ENCODE measurements at regions not wholly inside any gene's neighbourhood (a gene's known extent, or its start where the extent isn't known, plus 50 kb on each side); places are given as distances from the start of the nearest gene placed in this dataset.

DNA sequence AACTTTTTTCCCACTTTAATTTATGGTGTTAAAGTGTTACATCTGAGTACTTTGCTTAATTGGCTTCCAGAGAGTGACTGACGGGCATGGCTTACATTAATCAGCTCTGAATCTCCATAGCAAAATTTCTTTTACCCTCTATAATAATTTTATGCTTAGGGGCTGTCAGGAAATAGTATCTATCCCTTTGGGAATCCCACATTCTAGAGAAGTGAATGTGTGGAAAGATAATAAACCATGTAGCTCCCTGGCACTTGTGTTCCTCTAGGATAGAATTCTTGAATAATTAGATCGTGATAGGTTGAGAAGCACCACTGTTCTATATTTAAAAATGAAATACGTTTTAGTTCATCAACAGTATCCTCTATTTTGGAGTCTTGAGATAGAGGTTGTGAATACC is 89.6 kb downstream of the DNAJB9 start:
- no peaks in the 10 kb centered on the region for H3F3A ChIP-seq (ENCODE audit: insufficient read depth, low read length)
- H3K9ac ChIP-seq (ENCODE audit: low read length): no peak overlapping the region
- TF ChIP-seq EZH2 (IDR thresholded peaks at IDR 0.05; ENCODE audit: borderline replicate concordance, low read length) (no peak), CTCF (IDR thresholded peaks at IDR 0.05; ENCODE audit: low read length) (no peak)
- no peak overlapping the region for H3K4me3 ChIP-seq (ENCODE audit: low read depth, low read length, poor library complexity, severe bottlenecking)
- no peaks in the 10 kb centered on the region for H4K20me1 ChIP-seq (ENCODE audit: insufficient read depth, low read length)
- H3K9me3 ChIP-seq (ENCODE audit: low read length): no peaks in the 10 kb centered on the region
- H3K9me2 ChIP-seq (ENCODE audit: low read depth, low read length): no peaks in the 10 kb centered on the region
- no peak overlapping the region for H2AFZ ChIP-seq (ENCODE audit: low read length)
- H3K27me3 ChIP-seq (ENCODE audit: insufficient read depth, low read length): no peaks in the 10 kb centered on the region
- no peaks in the 10 kb centered on the region for H3K36me3 ChIP-seq (ENCODE audit: insufficient read depth, low read length)
- no peaks in the 10 kb centered on the region for H3K79me2 ChIP-seq (ENCODE audit: insufficient read depth, low read length)
- no peaks in the 10 kb centered on the region for H3K4me1 ChIP-seq (ENCODE audit: insufficient read depth, low read length, severe bottlenecking)
- H3K27ac ChIP-seq (ENCODE audit: low read depth, low read length, poor library complexity, severe bottlenecking): no peak overlapping the region
- no peak overlapping the region for H3K4me2 ChIP-seq (ENCODE audit: low read length)

GRCh38 chr7:108659867-108660266 is 90.2 kb downstream of the DNAJB9 start:
- Histone ChIP-seq H4K20me1 (ENCODE audit: insufficient read depth, low read length) (no peaks in the 10 kb centered on the region), H3K36me3 (ENCODE audit: insufficient read depth, low read length) (no peaks in the 10 kb centered on the region), H2AFZ (ENCODE audit: low read length) (no peak overlapping the region)

DNA sequence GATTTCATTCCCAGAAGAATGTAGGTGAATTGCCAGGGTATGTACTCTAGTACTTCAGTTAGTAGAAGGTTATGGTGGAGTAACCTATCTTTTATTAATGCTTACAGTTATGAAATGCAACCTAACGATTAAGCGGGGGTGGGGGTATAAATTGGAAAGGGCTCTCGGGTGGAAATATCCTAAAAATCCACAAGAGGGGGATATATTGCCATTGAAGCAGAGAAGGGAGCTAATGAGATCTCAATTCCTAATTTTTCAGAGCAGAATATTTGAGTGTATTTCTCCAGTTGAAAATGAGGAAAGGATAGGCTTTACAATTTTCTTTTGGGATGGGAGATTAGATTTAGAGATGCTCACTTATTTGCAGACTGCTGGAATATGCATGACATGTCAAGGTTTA is 90.8 kb downstream of the DNAJB9 start:
- Histone ChIP-seq H3K79me2 (ENCODE audit: insufficient read depth, low read length) (no peaks in the 10 kb centered on the region), H3K9me2 (ENCODE audit: low read depth, low read length) (no peaks in the 10 kb centered on the region), H3K4me3 (ENCODE audit: low read depth, low read length, poor library complexity, severe bottlenecking) (no peak overlapping the region), H3K9ac (ENCODE audit: low read length) (no peak overlapping the region), H3K27ac (ENCODE audit: low read depth, low read length, poor library complexity, severe bottlenecking) (no peak overlapping the region), H3K4me1 (ENCODE audit: insufficient read depth, low read length, severe bottlenecking) (no peaks in the 10 kb centered on the region), H3F3A (ENCODE audit: insufficient read depth, low read length) (no peaks in the 10 kb centered on the region), H3K9me3 (ENCODE audit: low read length) (no peaks in the 10 kb centered on the region), H3K27me3 (ENCODE audit: insufficient read depth, low read length) (no peaks in the 10 kb centered on the region), H4K20me1 (ENCODE audit: insufficient read depth, low read length) (no peaks in the 10 kb centered on the region), H3K4me2 (ENCODE audit: low read length) (no peak overlapping the region), H3K36me3 (ENCODE audit: insufficient read depth, low read length) (no peaks in the 10 kb centered on the region), H2AFZ (ENCODE audit: low read length) (no peak overlapping the region)
- TF ChIP-seq CTCF (IDR thresholded peaks at IDR 0.05; ENCODE audit: low read length) (peak; percentile 31; the same call in 1 of the 2 replicates), EZH2 (IDR thresholded peaks at IDR 0.05; ENCODE audit: borderline replicate concordance, low read length) (no peak)

More at GRCh38 chr7:108659867-108660266, 90.2 kb downstream of the DNAJB9 start:
- Histone ChIP-seq H3K4me1 (ENCODE audit: insufficient read depth, low read length, severe bottlenecking) (no peaks in the 10 kb centered on the region), H3K9ac (ENCODE audit: low read length) (no peak overlapping the region), H3K9me2 (ENCODE audit: low read depth, low read length) (no peaks in the 10 kb centered on the region), H3K27me3 (ENCODE audit: insufficient read depth, low read length) (no peaks in the 10 kb centered on the region), H3K9me3 (ENCODE audit: low read length) (no peaks in the 10 kb centered on the region), H3K4me3 (ENCODE audit: low read depth, low read length, poor library complexity, severe bottlenecking) (no peak overlapping the region), H3K79me2 (ENCODE audit: insufficient read depth, low read length) (no peaks in the 10 kb centered on the region), H3K27ac (ENCODE audit: low read depth, low read length, poor library complexity, severe bottlenecking) (no peak overlapping the region), H3F3A (ENCODE audit: insufficient read depth, low read length) (no peaks in the 10 kb centered on the region), H3K4me2 (ENCODE audit: low read length) (no peak overlapping the region)
- no peak for TF ChIP-seq CTCF (IDR thresholded peaks at IDR 0.05; ENCODE audit: low read length)
- no peak for TF ChIP-seq EZH2 (IDR thresholded peaks at IDR 0.05; ENCODE audit: borderline replicate concordance, low read length)
